ENCODE measurements at regions not wholly inside any gene's neighbourhood (a gene's known extent, or its start where the extent isn't known, plus 50 kb on each side); places are given as distances from the start of the nearest gene placed in this dataset.
"Not testable (repeated sequence)": the region's sequence is repeated elsewhere in the genome, so short reads cannot be mapped to it uniquely, and the experiment has no call there.

DNA sequence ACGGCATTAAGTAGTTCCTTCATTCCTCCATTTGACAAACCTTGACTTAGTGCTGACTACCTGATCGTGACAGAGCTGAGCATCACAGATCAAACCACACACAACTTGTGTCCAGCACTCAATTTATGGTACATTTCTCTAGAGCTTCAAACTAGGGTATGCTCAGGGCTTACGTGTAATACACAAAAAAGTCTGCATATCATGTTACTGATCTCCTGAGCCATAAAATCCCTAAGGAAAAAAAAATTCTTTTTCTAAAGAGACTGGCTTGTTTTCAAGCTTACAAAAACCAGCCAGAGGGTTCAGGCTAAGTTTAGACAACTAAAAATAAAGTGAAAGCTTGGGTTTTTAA lies 88.0 kb upstream of the ALKAL2 start:
- DNase-seq (ENCODE audit: low read depth) = no peak

DNA sequence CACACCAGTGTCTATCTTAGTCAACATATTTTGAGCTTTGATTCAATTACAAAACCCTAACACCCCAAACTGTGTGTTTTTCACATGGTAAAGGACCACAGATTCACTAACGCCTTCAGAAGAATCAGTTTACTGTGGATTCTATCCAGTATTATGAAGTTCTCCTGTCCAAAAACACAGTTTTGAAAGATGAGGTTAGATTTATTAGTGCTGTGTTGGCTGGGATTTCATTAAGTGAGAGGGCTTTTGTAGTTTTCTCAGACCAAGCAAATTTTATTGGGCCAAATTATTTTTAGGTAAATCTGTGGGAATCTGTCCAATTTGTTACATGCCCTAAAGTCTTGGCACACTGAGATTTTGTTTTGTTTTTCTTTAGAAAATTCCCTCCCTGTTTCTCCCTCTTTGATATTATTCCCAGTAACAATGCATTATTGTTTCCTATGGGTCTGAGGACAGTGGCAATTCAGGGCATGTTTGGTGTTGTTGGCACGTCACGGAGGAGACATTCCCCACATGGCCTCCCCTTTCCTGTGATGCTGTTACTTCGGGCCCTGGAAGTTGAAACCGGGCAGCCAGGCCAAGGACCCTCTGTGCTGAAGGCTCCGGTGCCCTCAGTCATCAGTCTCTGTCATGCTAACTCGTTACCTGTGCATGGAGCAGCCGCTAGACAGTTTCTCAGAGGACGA lies 87.5 kb upstream of the ALKAL2 start:
- DNase-seq (ENCODE audit: low read depth) = no peak

DNA sequence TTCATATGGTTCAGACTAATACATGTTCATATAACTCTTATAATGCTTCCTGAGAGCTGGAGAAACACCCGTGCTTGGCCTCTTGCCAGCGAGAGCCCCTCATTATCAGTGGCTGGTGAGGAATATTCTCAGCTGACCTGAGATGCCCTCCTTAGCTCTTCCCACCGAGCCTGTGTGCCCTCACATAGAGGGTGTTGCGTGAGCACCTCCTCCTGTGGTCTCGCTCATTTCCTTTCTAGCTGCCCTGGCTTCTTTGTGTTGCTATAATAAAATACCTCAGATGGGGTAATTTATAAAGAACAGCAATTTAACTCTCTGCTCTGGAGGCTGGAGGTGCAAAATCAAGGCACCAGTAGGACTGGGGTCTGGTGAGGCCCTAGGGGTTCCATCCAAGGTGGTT lies 80.5 kb upstream of the ALKAL2 start:
- no peak for DNase-seq (ENCODE audit: low read depth)

DNA sequence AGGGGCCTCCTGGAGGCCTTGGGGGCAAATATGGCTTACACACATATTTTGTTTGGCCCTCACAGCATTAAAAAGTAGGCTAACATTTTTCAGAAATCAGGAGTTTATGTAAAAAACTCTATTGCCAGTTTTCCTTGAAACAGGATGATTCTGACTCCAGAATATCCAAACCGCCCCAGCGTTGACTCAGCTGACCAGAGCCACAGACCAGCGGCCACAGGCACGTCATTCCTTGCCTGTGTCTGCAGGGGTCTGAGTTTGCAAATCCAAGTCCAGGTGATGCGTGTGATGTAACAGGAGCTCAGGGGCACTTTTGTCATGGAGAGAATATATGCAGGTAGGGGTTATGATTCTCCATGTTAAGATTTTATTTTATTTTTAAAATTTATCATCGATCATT lies 79.4 kb upstream of the ALKAL2 start:
- DNase-seq (ENCODE audit: low read depth) = no peak

DNA sequence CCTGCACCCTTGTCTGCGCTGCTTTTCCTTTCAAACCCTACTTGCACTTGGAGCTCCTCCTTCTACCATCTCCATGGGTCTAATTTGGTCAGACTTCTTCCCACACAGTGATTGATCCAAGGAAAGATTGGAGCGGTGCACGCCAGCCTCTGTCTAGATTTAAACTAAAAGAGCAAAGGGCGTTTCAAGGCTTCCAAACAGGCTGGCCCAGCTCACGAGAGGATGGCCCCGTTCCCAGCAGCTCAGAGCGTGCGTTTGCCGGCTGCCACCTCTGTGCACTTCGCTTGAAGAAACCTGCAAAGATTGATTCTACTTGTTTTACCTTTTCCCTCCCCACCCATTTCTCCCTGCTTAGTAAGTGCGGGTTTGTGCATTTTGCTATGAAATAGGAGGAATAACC lies 78.8 kb upstream of the ALKAL2 start:
- no peak for DNase-seq (ENCODE audit: low read depth)

DNA sequence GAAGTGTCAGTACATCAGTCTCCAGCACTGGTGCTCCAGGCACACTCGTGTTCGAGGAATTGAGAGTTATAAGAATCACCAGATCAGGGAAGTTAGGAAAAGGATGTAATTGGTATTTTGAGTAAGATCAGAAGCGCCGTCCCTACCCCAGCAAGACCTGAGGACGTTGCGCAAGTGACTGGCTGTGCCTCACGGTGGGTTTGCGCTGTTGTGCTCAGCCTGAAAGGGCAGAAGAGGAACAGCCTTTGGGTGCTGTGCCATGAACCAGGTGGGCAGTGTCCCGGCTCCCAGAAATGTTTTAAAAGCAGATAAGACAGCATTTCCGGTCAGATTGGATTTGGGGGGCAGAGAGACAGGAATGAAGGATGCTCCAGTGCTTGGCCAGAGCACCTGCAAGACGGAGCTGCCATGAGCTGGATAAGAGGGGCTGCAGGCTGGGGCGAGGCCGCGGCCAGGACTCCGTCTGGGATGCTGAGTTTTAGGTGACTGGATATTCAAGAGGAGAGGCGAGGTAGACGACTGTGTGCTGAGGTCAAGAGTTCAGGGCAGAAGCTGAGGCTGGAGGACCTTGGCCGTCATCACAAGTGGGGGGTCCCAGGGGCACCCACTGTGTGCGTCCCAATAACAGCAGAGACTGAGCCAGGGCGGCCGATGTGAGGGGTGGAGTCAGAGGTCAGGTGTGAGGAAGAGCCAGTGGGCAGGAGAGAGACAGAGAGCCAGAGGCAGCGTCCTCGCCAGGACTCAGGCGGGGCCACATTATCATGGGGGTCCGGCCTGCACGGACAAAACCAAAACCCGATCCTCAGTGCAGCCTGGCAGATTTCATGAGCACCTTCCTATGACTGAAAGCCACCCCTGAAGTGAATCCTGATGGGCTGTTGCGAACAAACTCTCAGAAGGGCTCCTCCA lies 77.7 kb upstream of the ALKAL2 start:
- DNase-seq (ENCODE audit: low read depth) = no peak

DNA sequence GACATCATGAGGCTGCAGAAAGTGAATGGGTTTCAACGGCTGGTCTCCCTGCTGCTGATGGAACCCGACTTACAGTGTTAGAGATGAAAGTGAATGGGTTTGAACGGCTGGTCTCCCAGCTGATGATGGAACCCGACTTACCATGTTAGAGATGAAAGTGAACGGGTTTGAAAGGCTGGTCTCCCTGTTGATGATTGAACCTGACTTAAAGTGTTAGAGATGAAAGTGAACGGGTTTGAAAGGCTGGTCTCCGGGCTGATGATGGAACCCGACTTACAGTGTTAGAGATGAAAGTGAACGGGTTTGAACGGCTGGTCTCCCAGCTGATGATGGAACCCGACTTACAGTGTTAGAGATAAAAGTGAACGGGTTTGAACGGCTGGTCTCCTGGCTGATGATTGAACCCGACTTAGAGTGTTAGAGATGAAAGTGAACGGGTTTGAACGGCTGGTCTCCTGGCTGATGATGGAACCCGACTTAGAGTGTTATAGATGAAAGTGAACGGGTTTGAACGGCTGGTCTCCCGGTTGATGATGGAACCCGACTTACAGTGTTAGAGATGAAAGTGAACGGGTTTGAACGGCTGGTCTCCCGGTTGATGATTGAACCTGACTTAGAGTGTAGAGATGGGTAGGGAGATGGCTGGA lies 76.1 kb upstream of the ALKAL2 start:
- DNase-seq (ENCODE audit: low read depth) = no peak

DNA sequence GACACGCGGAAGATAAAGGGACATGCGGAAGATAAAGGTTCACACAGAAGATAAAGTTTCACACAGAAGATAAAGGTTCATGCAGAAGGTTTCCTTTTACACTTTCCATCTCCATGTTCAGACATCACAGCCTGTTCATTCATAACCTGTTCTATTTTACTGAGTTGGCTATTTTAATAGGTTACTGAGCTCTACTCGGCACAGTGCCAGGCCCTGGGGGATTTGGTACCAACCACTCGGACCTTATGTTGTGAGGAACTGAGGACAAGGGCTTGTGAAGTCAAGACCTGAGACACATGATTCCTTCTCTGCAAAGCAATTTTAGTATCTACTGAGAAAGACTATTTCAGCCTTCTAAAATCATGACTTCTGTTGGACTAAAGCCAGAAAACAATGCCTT lies 75.0 kb upstream of the ALKAL2 start:
- no peak for DNase-seq (ENCODE audit: low read depth)

DNA sequence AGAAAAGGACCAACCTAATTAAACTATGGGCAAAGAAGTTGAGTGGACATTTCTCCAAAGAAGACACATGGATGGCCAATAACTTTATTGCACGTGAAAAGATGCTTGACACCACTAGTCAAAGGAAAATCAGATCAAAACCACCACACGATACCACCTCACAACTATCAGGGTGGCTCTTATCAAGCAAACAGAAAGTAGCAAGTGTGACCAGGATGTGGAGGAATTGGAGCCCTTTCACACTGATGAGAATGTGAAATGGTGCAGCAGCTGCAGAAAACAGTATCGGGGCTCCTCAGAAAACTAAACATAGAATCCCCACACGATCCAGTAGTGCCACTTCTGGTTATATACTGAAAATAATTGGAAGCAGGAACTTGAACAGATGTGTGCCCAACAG lies 72.2 kb upstream of the ALKAL2 start:
- DNase-seq (ENCODE audit: low read depth) = no peak

DNA sequence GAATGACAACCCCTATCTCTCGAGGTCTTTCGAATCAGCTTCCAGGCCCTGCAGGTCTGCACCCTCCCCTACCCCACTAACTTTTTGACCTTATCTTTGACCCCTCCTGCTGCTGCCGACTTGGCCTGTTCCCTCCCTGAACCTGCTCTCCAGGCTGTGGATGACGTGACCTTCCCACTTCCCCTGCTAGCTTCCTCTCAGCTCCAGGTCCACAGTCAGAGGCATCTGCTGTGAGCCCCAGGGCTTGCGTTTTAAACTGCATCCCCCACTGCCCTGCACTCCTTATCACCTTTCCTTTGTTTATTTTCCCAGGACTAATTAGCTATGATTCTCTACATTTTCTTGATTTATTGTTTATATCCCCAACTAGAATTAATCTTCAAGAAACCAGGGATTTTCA lies 71.2 kb upstream of the ALKAL2 start:
- no peak for DNase-seq (ENCODE audit: low read depth)

DNA sequence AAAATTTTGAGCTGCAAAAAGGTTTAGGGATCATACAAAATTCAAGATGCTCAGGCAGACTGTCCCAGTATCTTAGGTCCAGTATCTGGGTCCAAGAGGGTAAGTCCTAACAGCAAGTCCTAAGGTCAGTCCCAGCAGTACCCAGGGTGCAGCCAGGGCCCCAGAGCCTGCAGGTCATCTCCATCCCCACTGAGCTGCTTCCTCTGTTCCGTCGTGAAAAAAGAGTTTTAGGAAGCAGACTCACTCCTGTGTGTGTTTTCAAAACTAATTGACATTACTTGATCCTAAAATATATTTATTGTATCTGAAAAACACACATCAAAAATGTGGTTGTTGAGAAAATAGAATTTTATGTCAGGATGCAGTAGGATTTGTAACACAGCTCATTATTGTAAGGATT lies 69.9 kb upstream of the ALKAL2 start:
- no peak for DNase-seq (ENCODE audit: low read depth)

DNA sequence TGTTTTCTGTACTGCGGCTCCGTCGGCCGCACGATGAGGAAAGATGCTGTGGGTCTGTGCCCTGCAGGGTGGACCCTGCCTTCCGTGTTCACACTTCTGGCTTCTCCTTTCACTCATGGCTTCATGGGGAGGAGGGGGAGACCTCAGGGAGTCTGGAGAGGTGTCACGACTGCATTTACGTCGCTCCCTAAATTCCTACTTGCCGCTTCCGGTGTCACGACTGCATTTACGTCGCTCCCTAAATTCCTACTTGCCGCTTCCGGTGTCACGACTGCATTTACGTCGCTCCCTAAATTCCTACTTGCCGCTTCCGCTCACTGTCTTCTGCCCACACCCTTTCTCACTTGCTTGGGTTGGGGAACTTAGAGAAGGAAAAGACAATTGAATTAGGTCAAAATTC lies 68.4 kb upstream of the ALKAL2 start:
- DNase-seq (ENCODE audit: low read depth) = not testable (repeated sequence)

DNA sequence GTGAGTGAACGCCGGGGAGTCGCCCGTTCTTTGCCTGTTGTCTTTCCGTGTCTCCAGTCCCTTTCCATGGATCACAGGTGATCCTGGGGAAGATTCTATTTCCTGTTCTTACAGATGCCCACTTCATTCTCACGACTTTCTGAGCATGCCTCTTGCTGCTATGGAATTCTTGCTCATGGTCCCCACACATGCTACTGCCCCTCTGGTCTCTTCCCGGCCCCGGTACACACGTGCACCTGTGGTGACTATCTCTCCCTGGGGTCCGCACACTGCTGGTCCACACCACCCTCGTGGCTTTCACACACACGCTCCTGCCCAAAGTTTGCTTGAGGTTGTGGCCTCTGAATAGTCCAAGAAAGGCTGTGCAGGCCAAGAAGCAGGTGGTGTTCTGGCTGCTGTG lies 67.9 kb upstream of the ALKAL2 start:
- no peak for DNase-seq (ENCODE audit: low read depth)

DNA sequence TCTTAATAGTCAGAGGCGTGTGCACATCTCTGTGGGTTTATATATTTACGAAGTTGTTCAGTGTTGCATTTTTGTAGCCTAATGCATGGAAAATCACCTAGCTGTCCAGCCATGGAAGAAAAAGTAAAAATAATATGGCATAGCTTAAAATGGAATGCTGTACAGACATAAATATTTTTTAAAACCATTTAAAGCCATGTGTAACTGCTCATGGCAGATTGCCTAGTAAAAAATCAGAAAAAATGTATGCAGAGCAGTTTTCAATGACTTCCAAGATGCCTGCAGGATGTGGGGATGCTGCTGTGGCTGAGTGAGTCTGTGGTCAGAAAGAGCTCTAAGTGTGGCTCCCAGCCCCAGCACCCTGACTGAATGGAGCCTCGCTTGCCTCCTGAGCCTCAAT lies 64.8 kb upstream of the ALKAL2 start:
- no peak for DNase-seq (ENCODE audit: low read depth)

DNA sequence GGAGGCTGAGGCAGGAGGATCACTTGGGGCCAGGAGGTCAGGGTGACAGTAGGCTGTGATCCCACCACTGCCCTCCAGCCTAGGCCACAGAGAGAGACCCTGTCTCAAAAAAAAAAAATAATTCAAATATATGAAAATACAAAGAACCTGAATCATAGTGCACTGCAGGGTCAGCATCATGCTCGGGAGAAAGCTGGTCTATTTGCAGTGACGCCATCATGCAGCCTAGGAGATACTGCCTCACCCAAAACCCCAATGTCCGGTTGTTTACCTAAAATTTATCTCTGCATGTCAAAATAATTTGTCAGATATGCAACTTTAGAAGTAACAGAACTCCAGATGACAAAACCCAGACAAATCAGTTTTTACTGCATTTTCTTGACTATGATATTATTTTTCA lies 61.5 kb upstream of the ALKAL2 start:
- DNase-seq (ENCODE audit: low read depth) = no peak

DNA sequence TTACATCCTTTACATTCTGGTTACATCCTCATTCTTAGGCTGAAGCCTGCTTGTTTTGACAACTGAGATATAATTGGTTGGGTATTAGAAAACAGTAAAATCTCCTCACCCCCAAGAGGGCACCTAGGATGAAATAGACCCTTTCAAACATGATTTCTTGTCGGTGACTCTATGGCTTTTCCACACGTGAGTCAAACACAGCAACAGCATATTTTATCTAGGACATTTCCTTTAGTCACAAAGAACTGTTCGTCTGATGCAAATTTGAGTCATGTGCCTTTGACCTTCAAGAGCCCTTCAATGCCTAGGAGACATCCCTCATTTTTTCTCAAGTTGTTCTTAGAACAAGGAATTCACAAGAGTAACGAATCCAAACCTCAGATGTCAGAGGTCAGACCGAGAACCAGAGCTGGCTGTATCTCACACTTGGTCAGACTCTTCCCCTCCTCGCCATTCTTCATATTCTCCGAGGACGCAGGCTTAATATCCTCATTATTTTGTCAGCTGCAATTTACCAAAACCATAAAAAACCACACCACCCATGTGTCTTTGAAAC lies 60.5 kb upstream of the ALKAL2 start:
- DNase-seq (ENCODE audit: low read depth) = no peak

DNA sequence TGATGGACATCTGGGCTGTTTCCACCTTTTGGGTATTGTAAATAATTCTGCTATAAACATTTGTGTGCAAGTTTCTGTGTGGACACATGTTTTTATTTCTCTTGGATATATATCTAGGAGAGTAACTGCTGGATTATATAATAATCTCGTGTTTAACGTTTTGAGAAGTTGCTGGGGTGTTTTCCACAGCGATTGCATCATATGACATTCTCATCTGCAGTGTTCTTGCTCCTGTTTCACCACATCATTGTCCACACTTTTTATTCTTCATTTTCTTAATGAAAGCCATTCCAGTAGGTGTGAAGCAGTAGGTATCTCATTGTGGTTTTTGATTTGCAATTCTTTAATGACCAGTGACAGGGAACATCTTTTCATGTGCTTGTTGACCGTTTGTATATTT lies 56.9 kb upstream of the ALKAL2 start:
- DNase-seq (ENCODE audit: low read depth) = no peak

DNA sequence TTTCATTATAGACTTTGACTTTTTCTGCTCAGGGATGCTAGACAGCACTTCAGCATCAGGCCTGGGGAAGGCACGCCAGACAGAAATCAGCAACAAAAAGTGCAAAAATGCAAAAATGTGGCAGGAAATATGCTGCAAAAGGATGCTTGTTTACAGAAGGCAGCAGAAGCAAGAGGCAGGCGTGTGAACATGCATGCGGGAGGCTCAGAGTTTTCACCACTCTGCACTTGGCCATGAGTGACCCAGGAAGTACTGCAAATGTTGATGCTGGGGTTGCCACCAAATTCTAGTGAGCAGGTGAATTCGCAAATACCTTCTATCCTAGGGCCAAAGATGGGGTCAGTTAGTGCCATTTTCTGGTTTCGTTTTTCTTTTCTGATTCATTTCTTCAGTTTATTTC lies 55.5 kb upstream of the ALKAL2 start:
- no peak for DNase-seq (ENCODE audit: low read depth)

DNA sequence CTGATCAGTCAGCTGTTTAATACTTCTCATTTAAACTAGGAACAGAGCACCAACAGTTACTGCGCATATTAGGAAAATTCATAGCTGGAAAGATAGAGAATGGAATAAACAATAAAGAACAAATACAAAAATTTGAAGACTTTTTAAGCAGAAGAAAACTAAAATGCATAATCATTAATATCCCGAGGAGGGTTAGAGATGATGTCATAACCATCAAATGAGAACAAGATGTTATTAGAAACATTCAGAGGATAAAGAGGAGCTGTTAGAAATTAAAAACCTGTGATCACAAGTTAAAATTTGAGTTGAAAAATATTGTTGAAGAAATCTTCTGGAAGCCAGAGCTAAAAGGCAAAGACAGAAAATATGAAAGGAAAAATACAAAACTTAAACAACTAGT lies 54.0 kb upstream of the ALKAL2 start:
- no peak for DNase-seq (ENCODE audit: low read depth)

DNA sequence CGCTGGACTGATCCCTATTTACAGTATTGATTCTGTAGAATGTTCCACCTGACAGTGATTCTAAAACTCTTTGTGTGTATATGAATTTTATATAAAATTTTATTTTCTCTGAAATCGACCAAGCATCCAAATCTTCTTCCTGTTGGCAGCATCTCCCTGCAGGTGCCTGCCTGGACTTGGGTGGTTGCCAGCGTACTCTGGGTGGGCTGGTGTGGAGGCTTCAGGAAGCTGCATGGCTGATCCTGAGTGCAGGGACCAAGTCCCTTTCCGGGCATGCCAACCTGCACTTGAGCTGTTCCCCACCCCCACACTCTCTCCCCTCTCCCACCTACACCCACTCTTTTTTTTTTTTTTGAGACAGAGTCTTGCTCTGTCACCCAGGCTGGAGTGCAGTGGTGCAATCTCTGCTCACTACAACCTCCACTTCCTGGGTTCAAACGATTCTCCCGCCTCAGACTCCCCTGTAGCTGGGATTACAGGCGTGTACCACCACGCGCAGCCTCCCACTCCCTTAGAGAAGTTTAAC lies 53.2 kb upstream of the ALKAL2 start:
- no peak for DNase-seq (ENCODE audit: low read depth)
